ENCODE measurements at regions not wholly inside any gene's neighbourhood (a gene's known extent, or its start where the extent isn't known, plus 50 kb on each side); places are given as distances from the start of the nearest gene placed in this dataset.

DNA sequence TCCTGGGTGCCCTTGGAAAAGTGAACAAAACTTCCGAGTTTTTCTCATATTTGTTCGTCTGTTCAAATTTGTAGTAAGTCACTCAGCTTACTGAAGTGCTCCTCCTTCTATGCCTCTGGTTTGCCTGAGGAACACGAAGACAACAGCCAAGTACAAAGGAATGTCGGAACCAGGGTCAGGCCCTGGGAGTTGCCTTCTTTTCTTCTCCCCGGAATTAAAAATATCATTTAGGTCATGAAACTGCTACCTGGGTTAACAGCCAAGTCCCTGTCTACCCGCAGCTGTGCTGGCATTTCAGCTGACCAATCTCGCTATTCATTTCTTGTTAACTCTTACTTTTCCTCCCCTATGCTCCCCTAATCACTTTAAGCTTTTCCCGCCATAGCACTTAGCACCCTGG lies 137.6 kb upstream of the TEX13D start:
- TF ChIP-seq, protein P1, sequence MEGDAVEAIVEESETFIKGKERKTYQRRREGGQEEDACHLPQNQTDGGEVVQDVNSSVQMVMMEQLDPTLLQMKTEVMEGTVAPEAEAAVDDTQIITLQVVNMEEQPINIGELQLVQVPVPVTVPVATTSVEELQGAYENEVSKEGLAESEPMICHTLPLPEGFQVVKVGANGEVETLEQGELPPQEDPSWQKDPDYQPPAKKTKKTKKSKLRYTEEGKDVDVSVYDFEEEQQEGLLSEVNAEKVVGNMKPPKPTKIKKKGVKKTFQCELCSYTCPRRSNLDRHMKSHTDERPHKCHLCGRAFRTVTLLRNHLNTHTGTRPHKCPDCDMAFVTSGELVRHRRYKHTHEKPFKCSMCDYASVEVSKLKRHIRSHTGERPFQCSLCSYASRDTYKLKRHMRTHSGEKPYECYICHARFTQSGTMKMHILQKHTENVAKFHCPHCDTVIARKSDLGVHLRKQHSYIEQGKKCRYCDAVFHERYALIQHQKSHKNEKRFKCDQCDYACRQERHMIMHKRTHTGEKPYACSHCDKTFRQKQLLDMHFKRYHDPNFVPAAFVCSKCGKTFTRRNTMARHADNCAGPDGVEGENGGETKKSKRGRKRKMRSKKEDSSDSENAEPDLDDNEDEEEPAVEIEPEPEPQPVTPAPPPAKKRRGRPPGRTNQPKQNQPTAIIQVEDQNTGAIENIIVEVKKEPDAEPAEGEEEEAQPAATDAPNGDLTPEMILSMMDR (IDR thresholded peaks at IDR 0.05; ENCODE audit: low read depth, low read length): no peak
- TF ChIP-seq EZH2phosphoT487 (IDR thresholded peaks at IDR 0.05; ENCODE audit: low read depth): no peak

Data from OCI-LY3 (cell line).